Endodermal cell (in vitro differentiated cells): ENCODE measurements at regions not wholly inside any gene's neighbourhood (a gene's known extent, or its start where the extent isn't known, plus 50 kb on each side); places are given as distances from the start of the nearest gene placed in this dataset.

ENCODE experiments used
- DNase-seq: peaks from one replicate; pipeline ENCODE4 v3.0.0-alpha.2; 2017
- H3K27ac ChIP-seq: 2 replicates; pipeline ENCODE4 v1.5.1; 2013; ENCODE audit warnings: mild to moderate bottlenecking, low read depth, low read length, moderate library complexity
- H3K27me3 ChIP-seq: 2 replicates; pipeline ENCODE4 v1.6.1; 2013; ENCODE audit warnings: mild to moderate bottlenecking, low read length, moderate library complexity; ENCODE audit not compliant: insufficient read depth, control insufficient read depth, poor library complexity, severe bottlenecking
- H3K36me3 ChIP-seq: 2 replicates; pipeline ENCODE4 v1.7.0; 2013; ENCODE audit warnings: mild to moderate bottlenecking, low read length, moderate library complexity; ENCODE audit not compliant: control insufficient read depth, insufficient read depth
- H3K4me1 ChIP-seq: one replicate; pipeline ENCODE4 v1.7.0; 2013; ENCODE audit warnings: low read length; ENCODE audit not compliant: control insufficient read depth, insufficient read depth
- H3K4me3 ChIP-seq: 2 replicates; pipeline ENCODE4 v1.5.1; 2013; ENCODE audit warnings: mild to moderate bottlenecking, low read length, moderate library complexity
- H3K9ac ChIP-seq: 2 replicates; pipeline ENCODE4 v1.6.1; 2013; ENCODE audit warnings: mild to moderate bottlenecking, low read length, moderate library complexity; ENCODE audit not compliant: poor library complexity, severe bottlenecking; ENCODE audit errors: extremely low read depth
- H3K9me3 ChIP-seq: 2 replicates; pipeline ENCODE4 v1.6.1; 2013; ENCODE audit warnings: mild to moderate bottlenecking, low read length, moderate library complexity; ENCODE audit not compliant: control insufficient read depth
- H3K27ac Mint-ChIP-seq: 2 replicates; pipeline ENCODE4 v1.8.0; 2020; ENCODE audit warnings: mixed read lengths
- H3K27me3 Mint-ChIP-seq: 2 replicates; pipeline ENCODE4 v1.8.0; 2021; ENCODE audit warnings: mild to moderate bottlenecking, mixed read lengths; ENCODE audit not compliant: insufficient read depth
- H3K36me3 Mint-ChIP-seq: 2 replicates; pipeline ENCODE4 v1.8.0; 2020; ENCODE audit warnings: low read depth, mixed read lengths
- H3K4me1 Mint-ChIP-seq: 2 replicates; pipeline ENCODE4 v1.8.0; 2020; ENCODE audit warnings: mixed read lengths
- H3K4me3 Mint-ChIP-seq: 2 replicates; pipeline ENCODE4 v1.8.0; 2020; ENCODE audit warnings: mild to moderate bottlenecking, moderate library complexity, mixed read lengths
- H3K9me3 Mint-ChIP-seq: 2 replicates; pipeline ENCODE4 v1.8.0; 2020; ENCODE audit warnings: mild to moderate bottlenecking, mixed read lengths
- WGBS, 2 experiments: methylation state at CpG; one replicate each; pipeline versions ENCODE4 v1.1.5 to v1.1.7; 2013; ENCODE audit warnings: missing lambda C conversion rate in 2 of 2, mixed read lengths in 1 of 2; ENCODE audit not compliant: insufficient coverage in 1 of 2, insufficient read length in 1 of 2; 5-methylcytosine and 5-hydroxymethylcytosine counted together
- TF ChIP-seq, protein P1 (sequence below): fragments of 200-600 bp; sonication (generic); conservative IDR thresholded peaks from 2 replicates; pipeline ENCODE4 v1.5.0; 2021; ENCODE audit warnings: antibody characterized with exemption, mild to moderate bottlenecking

DNA sequence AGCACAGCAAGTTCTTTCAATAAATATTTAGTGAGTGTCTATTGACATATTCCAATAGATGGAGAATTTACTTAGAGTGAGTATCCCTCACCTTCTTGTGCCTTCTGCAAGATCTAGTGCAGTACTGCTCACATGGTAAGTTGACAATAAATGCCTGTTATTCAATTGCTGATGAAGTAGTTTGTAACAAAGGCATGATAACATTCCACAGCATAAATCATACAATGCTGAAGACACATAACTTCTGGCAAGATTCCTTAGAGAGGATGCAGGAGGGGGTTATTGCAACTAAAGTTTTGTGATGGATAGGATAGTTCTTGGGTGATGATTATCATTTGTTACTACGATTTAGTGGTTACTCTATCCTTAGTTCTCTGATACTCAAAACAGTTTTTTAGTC, 112.2 kb upstream of the RBMS3 start:
- H3K27ac Mint-ChIP-seq: no peak overlapping the region
- H3K9me3 Mint-ChIP-seq: no peaks in the 10 kb centered on the region
- DNase-seq: no peak
- Histone ChIP-seq H3K4me3 (no peak overlapping the region), H3K36me3 (no peaks in the 10 kb centered on the region), H3K27ac (no peak overlapping the region), H3K4me1 (no peaks in the 10 kb centered on the region), H3K9me3 (no peaks in the 10 kb centered on the region), H3K27me3 (no peaks in the 10 kb centered on the region), H3K9ac (no peak overlapping the region)
- TF ChIP-seq, protein P1, sequence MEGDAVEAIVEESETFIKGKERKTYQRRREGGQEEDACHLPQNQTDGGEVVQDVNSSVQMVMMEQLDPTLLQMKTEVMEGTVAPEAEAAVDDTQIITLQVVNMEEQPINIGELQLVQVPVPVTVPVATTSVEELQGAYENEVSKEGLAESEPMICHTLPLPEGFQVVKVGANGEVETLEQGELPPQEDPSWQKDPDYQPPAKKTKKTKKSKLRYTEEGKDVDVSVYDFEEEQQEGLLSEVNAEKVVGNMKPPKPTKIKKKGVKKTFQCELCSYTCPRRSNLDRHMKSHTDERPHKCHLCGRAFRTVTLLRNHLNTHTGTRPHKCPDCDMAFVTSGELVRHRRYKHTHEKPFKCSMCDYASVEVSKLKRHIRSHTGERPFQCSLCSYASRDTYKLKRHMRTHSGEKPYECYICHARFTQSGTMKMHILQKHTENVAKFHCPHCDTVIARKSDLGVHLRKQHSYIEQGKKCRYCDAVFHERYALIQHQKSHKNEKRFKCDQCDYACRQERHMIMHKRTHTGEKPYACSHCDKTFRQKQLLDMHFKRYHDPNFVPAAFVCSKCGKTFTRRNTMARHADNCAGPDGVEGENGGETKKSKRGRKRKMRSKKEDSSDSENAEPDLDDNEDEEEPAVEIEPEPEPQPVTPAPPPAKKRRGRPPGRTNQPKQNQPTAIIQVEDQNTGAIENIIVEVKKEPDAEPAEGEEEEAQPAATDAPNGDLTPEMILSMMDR: no peak
- 100% methylated on average over 1 of the region's 1 CpG; no CpG with 5 or more reads in 1 of the 2 experiments for WGBS, 2 experiments
- H3K4me1 Mint-ChIP-seq: no peaks in the 10 kb centered on the region
- no peaks in the 10 kb centered on the region for H3K27me3 Mint-ChIP-seq
- no peaks in the 10 kb centered on the region for H3K36me3 Mint-ChIP-seq
- no peak overlapping the region for H3K4me3 Mint-ChIP-seq

DNA sequence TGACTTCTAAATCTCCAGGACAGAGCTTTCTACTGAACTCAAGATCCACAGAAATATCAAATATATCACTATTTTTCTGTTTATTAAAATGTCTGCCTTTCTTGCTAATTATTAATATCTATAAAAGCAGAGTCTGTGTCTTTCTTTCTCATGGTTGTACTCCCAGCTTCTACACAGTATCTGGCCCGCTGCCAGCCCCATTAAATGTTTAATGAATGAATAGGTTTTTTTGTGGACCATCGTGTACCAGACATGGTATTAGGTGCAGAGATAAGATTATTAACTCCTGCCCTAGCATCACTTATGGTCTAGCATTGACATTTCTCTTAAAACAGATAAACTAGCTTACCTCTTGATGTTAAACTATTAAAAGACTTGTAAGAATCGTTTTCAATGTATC, 111.4 kb upstream of the RBMS3 start:
- no peak overlapping the region for H3K9ac ChIP-seq
- H3K27ac ChIP-seq: no peak overlapping the region
- WGBS, 2 experiments: 92 to 100% methylated on average over 1 to 3 of the region's 3 CpGs
- TF ChIP-seq, protein P1: no peak
- Mint-ChIP-seq H3K9me3 (no peaks in the 10 kb centered on the region), H3K4me3 (no peak overlapping the region), H3K27ac (no peak overlapping the region), H3K4me1 (no peaks in the 10 kb centered on the region), H3K27me3 (no peaks in the 10 kb centered on the region), H3K36me3 (no peaks in the 10 kb centered on the region)
- H3K36me3 ChIP-seq: no peaks in the 10 kb centered on the region
- H3K4me3 ChIP-seq: no peak overlapping the region
- H3K4me1 ChIP-seq: no peaks in the 10 kb centered on the region
- no peaks in the 10 kb centered on the region for H3K27me3 ChIP-seq
- DNase-seq: no peak
- no peaks in the 10 kb centered on the region for H3K9me3 ChIP-seq

DNA sequence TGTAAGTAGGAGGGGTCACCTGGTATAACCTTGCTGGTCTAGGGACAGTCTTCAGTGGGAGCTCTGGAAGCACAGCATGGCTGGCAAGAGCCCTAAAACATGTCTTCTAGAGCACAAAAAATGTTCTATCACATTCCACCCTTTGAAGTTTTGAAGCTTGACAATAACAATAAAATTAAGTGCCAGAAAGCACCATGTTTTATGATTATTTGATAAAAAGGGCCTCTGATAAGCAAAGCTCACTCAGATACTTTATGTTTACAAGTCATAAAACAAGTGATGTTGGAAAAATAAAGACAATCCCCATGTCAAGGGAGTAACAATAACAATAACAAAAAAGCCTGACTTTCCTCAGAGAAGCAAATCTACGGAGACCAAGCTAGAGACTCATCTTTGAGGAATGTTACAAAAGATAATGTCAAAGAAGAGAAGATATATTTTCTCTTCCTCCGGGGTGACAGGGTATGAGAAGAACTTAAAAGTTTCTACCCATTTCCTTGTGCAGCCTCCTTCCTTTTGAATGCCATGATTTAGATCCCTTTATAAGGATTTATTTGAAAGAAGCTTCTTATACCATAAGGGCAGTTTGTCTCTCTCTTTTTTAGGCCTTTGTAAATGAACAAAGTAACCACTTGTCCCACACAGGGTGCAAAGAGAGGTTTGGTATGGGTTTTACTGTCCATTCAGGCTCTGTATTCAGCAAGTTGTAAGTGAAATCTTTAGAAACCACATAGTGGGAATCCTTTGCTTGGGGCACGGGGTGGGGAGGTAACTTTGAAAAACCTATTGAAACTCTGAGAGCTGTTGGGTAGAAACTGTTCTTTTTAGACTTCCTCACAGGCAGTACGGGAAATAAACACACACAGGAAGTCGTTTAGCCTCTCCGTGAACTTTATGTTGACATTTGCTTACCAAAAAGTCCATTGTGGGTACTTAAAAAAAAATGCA, 109.6 kb upstream of the RBMS3 start:
- Histone ChIP-seq H3K27ac (peak overlapping the region; percentile 30), H3K27me3 (no peaks in the 10 kb centered on the region), H3K9ac (no peak overlapping the region), H3K4me1 (peaks cover 5% of the 10 kb centered on the region), H3K9me3 (no peaks in the 10 kb centered on the region), H3K36me3 (no peaks in the 10 kb centered on the region), H3K4me3 (no peak overlapping the region)
- Mint-ChIP-seq H3K9me3 (no peaks in the 10 kb centered on the region), H3K4me1 (peaks cover 6% of the 10 kb centered on the region), H3K36me3 (no peaks in the 10 kb centered on the region), H3K27ac (no peak overlapping the region), H3K27me3 (no peaks in the 10 kb centered on the region), H3K4me3 (no peak overlapping the region)
- TF ChIP-seq, protein P1: no peak
- no peak for DNase-seq
- WGBS, 2 experiments: 90 to 94% methylated on average over 2 to 6 of the region's 6 CpGs
